Fibroblast of lung (primary cell): ENCODE measurements at regions not wholly inside any gene's neighbourhood (a gene's known extent, or its start where the extent isn't known, plus 50 kb on each side); places are given as distances from the start of the nearest gene placed in this dataset.

Source experiments
- EZH2 ChIP-seq: IDR thresholded peaks from 2 replicates; pipeline ENCODE4 v1.5.1; 2012; ENCODE audit warnings: low read length, control low read depth, mild to moderate bottlenecking; ENCODE audit errors: missing control alignments
- TF ChIP-seq, protein P1 (sequence below), 2 donors: IDR thresholded peaks in 1 of 2; conservative IDR thresholded peaks in 1 of 2; 1 replicate in 1 of 2; 2 replicates in 1 of 2; pipeline ENCODE4 v1.5.1; 2011 to 2012; ENCODE audit warnings: low read length in 2 of 2, control low read depth in 1 of 2, inconsistent platforms in 1 of 2, low read depth in 1 of 2, mild to moderate bottlenecking in 1 of 2

- TF ChIP-seq, protein P1, sequence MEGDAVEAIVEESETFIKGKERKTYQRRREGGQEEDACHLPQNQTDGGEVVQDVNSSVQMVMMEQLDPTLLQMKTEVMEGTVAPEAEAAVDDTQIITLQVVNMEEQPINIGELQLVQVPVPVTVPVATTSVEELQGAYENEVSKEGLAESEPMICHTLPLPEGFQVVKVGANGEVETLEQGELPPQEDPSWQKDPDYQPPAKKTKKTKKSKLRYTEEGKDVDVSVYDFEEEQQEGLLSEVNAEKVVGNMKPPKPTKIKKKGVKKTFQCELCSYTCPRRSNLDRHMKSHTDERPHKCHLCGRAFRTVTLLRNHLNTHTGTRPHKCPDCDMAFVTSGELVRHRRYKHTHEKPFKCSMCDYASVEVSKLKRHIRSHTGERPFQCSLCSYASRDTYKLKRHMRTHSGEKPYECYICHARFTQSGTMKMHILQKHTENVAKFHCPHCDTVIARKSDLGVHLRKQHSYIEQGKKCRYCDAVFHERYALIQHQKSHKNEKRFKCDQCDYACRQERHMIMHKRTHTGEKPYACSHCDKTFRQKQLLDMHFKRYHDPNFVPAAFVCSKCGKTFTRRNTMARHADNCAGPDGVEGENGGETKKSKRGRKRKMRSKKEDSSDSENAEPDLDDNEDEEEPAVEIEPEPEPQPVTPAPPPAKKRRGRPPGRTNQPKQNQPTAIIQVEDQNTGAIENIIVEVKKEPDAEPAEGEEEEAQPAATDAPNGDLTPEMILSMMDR (conservative IDR thresholded peaks at IDR 0.05 in 1 of 2, IDR thresholded peaks at IDR 0.05 in 1 of 2; ENCODE audit: low read depth in 1 of 2, low read length in 2 of 2) = no peak
- TF ChIP-seq EZH2 = no peak
Measured at GRCh38 chr5:3893527-3893926, 297.9 kb downstream of the IRX1 start.
